ENCODE measurements at regions not wholly inside any gene's neighbourhood (a gene's known extent, or its start where the extent isn't known, plus 50 kb on each side); places are given as distances from the start of the nearest gene placed in this dataset.

DNA sequence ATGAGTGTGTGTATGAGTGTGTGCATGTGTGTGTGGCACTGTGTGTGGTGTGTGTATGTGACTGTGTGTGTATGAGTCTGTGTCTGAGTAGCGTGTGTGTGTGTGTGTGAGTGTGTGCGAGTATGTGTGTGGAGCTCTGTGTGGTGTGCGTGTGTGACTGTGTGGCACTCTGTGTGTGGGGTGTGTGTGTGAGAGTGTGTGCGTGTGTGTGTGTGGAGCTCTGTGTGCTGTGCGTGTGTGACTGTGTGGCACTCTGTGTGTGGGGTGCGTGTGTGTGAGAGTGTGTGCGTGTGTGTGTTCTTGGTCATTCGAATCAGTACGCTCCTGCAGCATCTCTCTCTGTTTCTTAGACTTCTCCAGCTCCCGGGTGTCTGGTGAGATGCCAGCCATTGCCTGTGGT, 76.9 kb upstream of the TMEM132C start:
- no peaks in the 10 kb centered on the region for H3K27me3 ChIP-seq (ENCODE audit: control insufficient read depth, insufficient read depth, low read length)
- DNase-seq (ENCODE audit: low read depth), result no peak
- no peaks in the 10 kb centered on the region for H3K36me3 ChIP-seq (ENCODE audit: control insufficient read depth, insufficient read depth, low read length)
- ChIA-PET POLR2A (no interaction called here), CTCF (no interaction called here)
- H3K4me3 ChIP-seq (ENCODE audit: low read depth, low read length), result no peak overlapping the region
- TF ChIP-seq, protein P1, sequence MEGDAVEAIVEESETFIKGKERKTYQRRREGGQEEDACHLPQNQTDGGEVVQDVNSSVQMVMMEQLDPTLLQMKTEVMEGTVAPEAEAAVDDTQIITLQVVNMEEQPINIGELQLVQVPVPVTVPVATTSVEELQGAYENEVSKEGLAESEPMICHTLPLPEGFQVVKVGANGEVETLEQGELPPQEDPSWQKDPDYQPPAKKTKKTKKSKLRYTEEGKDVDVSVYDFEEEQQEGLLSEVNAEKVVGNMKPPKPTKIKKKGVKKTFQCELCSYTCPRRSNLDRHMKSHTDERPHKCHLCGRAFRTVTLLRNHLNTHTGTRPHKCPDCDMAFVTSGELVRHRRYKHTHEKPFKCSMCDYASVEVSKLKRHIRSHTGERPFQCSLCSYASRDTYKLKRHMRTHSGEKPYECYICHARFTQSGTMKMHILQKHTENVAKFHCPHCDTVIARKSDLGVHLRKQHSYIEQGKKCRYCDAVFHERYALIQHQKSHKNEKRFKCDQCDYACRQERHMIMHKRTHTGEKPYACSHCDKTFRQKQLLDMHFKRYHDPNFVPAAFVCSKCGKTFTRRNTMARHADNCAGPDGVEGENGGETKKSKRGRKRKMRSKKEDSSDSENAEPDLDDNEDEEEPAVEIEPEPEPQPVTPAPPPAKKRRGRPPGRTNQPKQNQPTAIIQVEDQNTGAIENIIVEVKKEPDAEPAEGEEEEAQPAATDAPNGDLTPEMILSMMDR (IDR thresholded peaks at IDR 0.05; ENCODE audit: insufficient read depth, low read depth, low read length), result no peak

DNA sequence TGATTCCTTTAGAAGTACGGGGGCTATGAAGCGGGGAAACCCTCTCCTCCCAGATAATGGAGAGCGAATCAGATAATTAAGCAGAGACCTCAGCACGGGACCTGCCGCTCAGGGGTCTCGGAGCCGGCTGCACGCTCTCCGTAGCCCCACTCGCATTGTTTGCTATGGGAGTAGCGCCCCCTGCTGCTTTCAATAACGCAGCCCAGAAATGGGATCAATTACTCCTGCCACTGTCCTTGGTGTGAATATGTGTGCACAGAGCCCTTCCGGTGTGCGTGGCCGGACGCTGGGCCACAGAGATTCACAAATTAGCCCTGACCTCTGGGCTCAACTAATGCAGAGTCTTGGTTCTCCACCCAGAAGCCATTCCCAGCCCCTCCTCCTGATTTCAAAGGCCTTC, 76.4 kb upstream of the TMEM132C start:
- no peak for DNase-seq (ENCODE audit: low read depth)
- H3K36me3 ChIP-seq (ENCODE audit: control insufficient read depth, insufficient read depth, low read length), result no peaks in the 10 kb centered on the region
- no peak overlapping the region for H3K4me3 ChIP-seq (ENCODE audit: low read depth, low read length)
- H3K27me3 ChIP-seq (ENCODE audit: control insufficient read depth, insufficient read depth, low read length), result no peaks in the 10 kb centered on the region
- TF ChIP-seq, protein P1 (IDR thresholded peaks at IDR 0.05; ENCODE audit: insufficient read depth, low read depth, low read length), result no peak
- POLR2A ChIA-PET, result interaction anchor here (0.6 kb wide), 1 partner anchor 80 kb away, joined by 3 read pairs; no protein-coding TSS in a partner anchor
- CTCF ChIA-PET, result no interaction called here

DNA sequence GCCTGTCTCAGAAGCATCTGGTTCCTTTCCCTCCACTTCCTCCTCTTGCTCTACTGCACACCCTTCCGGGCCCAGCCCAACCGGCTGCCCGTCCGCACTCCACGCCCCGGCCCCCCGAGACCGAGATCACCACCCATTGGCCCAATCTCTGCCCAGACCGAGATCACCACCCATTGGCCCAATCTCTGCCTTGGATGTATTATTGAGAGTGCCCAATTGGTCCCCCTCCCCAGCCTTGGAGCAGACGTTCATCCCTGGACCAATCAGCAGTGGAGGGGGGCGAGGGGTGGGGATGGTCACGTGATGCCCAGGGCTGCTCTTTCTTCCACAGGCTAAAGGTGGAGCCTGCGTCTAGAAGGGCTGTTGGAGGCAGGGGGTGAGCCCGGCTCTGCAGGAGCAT, 75.6 kb upstream of the TMEM132C start:
- H3K27me3 ChIP-seq (ENCODE audit: control insufficient read depth, insufficient read depth, low read length), result no peaks in the 10 kb centered on the region
- H3K36me3 ChIP-seq (ENCODE audit: control insufficient read depth, insufficient read depth, low read length), result no peaks in the 10 kb centered on the region
- CTCF ChIA-PET, result no interaction called here
- POLR2A ChIA-PET, result no interaction called here
- H3K4me3 ChIP-seq (ENCODE audit: low read depth, low read length), result no peak overlapping the region
- no peak for DNase-seq (ENCODE audit: low read depth)
- TF ChIP-seq, protein P1 (IDR thresholded peaks at IDR 0.05; ENCODE audit: insufficient read depth, low read depth, low read length), result no peak

DNA sequence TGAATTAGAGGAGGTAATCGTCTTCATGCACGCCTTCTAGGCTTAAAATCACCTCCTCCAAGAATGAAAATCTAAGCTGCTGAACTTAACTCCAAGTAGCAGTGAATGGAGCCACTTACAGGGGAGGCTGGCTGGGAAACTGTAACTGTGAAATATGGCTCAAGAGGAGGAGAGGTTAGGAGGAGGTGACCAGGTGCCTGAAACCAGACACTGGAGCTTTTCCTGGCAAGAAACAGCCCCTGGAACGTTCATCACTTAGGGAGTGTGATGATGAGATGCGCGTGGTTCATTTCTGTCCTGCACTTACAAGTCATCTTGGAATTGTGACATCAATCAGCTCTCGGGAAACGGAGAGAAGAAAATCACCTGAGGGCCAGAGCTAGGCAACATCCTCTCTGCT, 62.3 kb upstream of the TMEM132C start:
- ChIA-PET CTCF (no interaction called here), POLR2A (no interaction called here)
- Histone ChIP-seq H3K4me3 (ENCODE audit: low read depth, low read length) (no peak overlapping the region), H3K36me3 (ENCODE audit: control insufficient read depth, insufficient read depth, low read length) (no peaks in the 10 kb centered on the region), H3K27me3 (ENCODE audit: control insufficient read depth, insufficient read depth, low read length) (no peaks in the 10 kb centered on the region)
- TF ChIP-seq, protein P1 (IDR thresholded peaks at IDR 0.05; ENCODE audit: insufficient read depth, low read depth, low read length), result no peak
- DNase-seq (ENCODE audit: low read depth), result no peak

DNA sequence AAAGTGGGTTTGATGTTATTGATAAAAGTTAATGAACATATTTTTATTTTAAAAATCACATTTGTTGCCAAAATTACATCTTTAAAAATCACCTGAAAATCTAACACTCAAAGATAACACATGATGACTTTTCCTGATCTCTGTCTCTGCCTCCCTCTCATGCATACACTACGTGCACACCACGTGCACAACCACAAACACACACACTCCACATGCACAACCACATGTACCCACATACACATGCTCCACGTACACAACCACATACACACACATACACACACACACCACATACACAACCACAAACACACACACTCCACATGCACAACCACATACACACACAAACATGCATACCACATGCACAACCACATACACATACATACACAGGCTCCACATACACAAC, 61.8 kb upstream of the TMEM132C start:
- ChIA-PET POLR2A (no interaction called here), CTCF (no interaction called here)
- Histone ChIP-seq H3K4me3 (ENCODE audit: low read depth, low read length) (no peak overlapping the region), H3K36me3 (ENCODE audit: control insufficient read depth, insufficient read depth, low read length) (no peaks in the 10 kb centered on the region), H3K27me3 (ENCODE audit: control insufficient read depth, insufficient read depth, low read length) (no peaks in the 10 kb centered on the region)
- no peak for DNase-seq (ENCODE audit: low read depth)
- TF ChIP-seq, protein P1 (IDR thresholded peaks at IDR 0.05; ENCODE audit: insufficient read depth, low read depth, low read length), result no peak
